Fibroblast of the aortic adventitia (primary cell): ENCODE measurements at regions not wholly inside any gene's neighbourhood (a gene's known extent, or its start where the extent isn't known, plus 50 kb on each side); places are given as distances from the start of the nearest gene placed in this dataset.

ENCODE experiments used
- DNase-seq: peaks from one replicate; pipeline ENCODE4 v3.0.0-alpha.2; 2010; ENCODE audit warnings: low read depth
- H3K4me3 ChIP-seq: 2 replicates; pipeline ENCODE4 v1.5.1; 2011; ENCODE audit warnings: low read depth, mild to moderate bottlenecking, control low read depth, low read length, moderate library complexity
- TF ChIP-seq, protein P1 (sequence below): IDR thresholded peaks from 2 replicates; pipeline ENCODE4 v1.5.1; 2011; ENCODE audit warnings: mild to moderate bottlenecking, low read length, control low read depth, inconsistent platforms; ENCODE audit not compliant: insufficient read depth

DNA sequence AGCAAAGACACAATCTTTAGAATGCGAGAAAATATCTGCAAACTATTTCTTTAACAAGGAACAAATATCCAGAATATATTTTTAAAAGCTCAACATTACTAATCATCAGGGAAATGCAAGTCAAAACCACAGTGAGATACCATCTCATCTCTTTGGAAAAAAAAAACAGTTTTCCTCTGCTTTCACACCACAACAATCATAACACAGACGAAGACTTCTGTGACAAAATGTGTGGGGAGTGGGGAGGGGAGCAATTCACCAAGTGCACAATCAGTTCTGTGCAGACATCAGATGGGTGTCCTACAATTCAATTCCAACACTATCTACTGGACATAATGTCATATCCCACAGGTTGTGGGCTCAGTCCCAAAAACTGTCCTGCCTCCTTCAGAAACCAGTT lies 293.2 kb upstream of the SLC7A11 start:
- TF ChIP-seq, protein P1, sequence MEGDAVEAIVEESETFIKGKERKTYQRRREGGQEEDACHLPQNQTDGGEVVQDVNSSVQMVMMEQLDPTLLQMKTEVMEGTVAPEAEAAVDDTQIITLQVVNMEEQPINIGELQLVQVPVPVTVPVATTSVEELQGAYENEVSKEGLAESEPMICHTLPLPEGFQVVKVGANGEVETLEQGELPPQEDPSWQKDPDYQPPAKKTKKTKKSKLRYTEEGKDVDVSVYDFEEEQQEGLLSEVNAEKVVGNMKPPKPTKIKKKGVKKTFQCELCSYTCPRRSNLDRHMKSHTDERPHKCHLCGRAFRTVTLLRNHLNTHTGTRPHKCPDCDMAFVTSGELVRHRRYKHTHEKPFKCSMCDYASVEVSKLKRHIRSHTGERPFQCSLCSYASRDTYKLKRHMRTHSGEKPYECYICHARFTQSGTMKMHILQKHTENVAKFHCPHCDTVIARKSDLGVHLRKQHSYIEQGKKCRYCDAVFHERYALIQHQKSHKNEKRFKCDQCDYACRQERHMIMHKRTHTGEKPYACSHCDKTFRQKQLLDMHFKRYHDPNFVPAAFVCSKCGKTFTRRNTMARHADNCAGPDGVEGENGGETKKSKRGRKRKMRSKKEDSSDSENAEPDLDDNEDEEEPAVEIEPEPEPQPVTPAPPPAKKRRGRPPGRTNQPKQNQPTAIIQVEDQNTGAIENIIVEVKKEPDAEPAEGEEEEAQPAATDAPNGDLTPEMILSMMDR = no peak
- H3K4me3 ChIP-seq = no peak overlapping the region
- DNase-seq = no peak

DNA sequence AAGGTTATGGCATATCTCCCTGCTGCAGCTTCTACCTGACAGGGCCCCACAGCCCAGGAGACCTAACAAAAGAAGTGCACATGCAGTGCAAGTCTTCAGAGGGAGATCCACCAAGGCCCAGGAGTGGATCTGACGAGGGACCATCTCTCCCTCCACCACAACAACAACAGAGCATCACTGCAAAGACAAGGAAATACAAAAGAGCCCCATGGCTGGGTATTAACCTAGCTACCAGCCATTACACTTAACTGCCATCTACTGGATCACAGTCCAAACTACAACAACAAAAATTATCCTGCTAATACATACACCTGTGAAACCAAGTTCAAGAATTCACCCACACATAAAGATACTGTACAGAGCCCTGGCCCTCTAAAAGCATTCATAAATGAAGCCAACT lies 280.2 kb upstream of the SLC7A11 start:
- TF ChIP-seq, protein P1 = peak; percentile 50
- peak; percentile 52 for DNase-seq
- no peak overlapping the region for H3K4me3 ChIP-seq

DNA sequence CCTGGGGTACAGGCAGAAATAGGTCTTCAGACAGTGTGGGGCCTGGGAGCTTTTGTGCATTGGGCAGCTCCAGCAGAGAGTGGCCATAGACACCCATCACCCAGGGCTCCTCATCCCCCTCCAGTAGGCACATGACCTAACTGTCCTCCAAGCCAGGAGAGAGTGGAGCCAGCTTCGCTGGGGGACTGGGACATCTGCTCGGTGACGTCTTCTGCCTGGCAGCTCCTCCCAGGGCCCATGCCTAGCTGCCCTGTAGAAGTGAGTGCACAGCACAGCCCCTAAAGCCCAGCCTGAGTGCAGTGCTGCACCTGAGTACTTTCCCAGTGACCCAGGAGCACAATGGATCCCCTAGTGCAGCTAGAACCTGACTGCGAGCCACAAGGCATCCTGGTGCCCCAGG lies 279.7 kb upstream of the SLC7A11 start:
- no peak overlapping the region for H3K4me3 ChIP-seq
- DNase-seq = no peak
- TF ChIP-seq, protein P1 = no peak

DNA sequence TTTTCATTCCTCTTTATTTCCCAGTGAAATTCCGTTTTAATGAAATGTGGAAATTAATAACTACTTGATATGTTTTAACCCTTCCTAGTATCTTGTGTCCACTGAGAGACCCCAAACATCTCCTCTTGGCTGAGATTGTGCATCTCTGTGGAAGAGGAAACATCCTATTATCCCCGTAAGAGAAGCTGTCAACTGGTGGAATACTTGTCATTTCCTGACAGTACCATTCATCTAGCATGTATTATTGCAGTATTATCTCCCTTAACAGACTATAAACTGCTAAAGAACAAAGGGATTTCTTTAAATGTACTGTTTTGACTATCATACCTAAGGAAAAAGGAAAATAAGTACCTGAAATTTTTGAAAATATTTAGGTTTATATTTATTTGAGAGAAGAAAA lies 277.3 kb upstream of the SLC7A11 start:
- no peak for DNase-seq
- TF ChIP-seq, protein P1 = no peak
- H3K4me3 ChIP-seq = no peak overlapping the region

DNA sequence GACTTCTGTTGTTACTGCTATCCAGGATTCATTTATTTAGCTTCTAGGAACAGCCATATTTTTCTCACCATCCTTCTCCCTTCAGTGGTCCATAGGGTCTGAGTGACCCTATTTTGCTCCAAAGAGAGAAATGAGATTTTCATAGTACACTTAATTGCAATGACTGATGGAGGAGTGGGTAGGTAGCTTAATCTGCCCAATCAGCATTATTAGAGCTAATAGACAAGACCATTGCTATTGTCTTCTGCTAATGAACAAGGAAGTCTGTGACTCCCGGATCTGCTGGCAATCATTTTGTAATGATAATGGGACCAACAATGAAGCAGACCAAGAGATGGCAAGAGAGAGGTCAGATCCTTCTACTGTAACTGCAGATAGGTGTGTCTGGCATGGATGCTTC lies 271.4 kb upstream of the SLC7A11 start:
- H3K4me3 ChIP-seq = no peak overlapping the region
- no peak for DNase-seq
- TF ChIP-seq, protein P1 = no peak

DNA sequence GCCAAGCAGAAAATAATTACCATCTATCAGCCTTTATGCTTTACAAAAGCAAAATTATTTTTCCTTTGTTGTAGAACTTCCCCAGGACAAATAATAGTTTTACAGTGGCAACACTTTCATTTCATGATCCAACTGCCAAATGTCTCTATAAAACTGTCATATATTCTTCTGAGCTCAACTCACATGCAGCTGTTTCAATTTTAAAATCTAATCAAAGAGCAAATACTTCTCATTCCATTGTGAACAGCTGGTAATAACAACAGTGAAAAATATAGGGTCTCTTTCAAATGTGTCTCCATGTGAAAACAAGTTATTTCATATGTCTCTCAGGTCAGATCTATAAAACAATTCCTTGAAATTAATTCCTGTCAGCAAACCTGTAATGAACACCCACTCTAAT lies 270.6 kb upstream of the SLC7A11 start:
- TF ChIP-seq, protein P1 = no peak
- H3K4me3 ChIP-seq = no peak overlapping the region
- DNase-seq = peak; percentile 23

DNA sequence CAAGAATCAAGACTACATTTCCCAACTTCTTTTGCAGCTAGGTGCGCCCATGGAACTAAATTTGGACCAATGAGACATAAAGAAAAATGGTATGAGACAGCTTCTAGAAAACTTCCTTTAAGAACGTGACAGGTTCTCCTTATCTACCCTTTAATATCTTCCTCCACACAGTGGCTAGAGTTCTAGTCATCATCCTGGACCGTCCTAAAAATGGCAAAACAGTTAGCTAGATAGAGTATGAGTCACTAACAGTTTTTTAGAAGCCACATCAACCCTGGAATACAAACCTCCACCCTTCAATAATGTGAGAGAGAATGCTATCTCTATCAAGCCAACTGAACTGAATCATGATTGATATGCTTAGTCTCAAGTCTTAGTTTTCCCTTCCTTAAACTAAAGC lies 267.9 kb upstream of the SLC7A11 start:
- no peak overlapping the region for H3K4me3 ChIP-seq
- TF ChIP-seq, protein P1 = no peak
- peak; percentile 47 for DNase-seq
